HG02623 (cell line): ENCODE measurements at regions not wholly inside any gene's neighbourhood (a gene's known extent, or its start where the extent isn't known, plus 50 kb on each side); places are given as distances from the start of the nearest gene placed in this dataset.

Source experiments
- ATAC-seq: cut with Tn5 transposase; IDR thresholded peaks from one replicate; pipeline ENCODE4 v1.9.1; 2021; ENCODE audit warnings: moderate library complexity; ENCODE audit not compliant: unreplicated experiment

DNA sequence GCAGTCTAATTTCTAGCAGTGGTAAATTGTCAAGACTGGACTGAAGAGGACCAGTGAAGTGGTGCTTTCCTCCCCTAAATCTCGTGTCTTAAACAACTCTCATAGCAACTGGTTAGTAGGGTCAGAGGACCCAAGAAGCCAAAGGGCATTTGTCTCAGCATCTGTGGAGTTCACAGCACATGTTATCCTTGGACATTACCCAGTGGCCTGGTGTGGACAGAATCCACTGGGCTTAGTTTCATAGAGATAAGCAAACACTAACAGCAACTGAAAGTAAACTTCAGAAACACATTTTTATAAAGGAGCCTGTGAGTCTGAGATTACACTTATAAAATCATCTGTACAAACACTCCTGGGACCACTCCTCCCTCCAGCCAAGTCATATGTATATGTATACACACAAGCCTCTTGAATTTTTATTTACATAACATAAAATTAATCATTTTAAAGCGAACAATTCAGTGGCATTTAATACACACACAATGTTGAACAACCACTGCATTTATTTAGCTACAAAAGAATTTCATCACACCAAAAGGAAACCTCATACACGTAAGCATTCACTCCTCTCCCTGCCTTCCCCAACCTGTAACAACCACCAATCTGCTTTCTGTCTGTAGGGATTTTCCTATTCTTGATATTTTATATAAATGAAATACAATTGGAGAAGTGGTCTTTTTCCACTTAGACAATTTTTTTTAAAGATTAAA is 457.8 kb downstream of the RASEF start:
- no peak for ATAC-seq

DNA sequence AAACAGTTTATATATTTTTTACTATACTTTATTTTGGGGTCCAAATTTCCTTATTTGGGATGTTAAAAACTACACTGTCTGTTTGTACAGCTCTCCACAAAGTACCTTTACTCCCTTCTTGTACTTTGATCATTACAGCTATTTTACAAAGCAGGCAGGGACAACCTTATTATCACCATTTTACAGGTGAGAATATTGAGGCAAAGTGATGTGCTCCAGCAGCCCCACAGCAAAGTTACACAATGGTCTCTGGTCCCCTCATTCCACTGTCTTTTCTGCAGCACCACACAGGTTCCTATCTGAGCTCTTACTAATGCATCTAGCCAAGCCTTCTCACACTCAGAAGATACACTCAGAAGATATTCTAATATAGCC is 457.3 kb downstream of the RASEF start:
- no peak for ATAC-seq

DNA sequence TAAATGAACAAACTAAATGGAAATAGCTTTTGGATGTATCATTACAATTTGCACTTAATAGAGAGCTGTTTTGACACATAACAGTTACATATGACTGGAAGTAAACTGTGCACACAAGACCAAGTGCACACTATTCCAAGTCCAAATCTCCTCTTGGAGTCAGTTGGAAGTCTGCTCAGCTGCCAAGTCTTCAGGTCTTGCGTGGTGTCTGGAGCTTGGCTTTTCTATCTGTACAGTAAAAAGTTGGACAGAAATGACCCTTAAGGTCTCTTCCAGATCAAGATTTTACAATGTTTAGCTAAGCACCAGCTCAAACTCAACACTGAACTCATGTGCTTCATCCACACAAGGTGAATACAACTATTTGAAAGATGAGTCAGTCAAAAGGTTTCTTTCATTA is 456.9 kb downstream of the RASEF start:
- no peak for ATAC-seq

DNA sequence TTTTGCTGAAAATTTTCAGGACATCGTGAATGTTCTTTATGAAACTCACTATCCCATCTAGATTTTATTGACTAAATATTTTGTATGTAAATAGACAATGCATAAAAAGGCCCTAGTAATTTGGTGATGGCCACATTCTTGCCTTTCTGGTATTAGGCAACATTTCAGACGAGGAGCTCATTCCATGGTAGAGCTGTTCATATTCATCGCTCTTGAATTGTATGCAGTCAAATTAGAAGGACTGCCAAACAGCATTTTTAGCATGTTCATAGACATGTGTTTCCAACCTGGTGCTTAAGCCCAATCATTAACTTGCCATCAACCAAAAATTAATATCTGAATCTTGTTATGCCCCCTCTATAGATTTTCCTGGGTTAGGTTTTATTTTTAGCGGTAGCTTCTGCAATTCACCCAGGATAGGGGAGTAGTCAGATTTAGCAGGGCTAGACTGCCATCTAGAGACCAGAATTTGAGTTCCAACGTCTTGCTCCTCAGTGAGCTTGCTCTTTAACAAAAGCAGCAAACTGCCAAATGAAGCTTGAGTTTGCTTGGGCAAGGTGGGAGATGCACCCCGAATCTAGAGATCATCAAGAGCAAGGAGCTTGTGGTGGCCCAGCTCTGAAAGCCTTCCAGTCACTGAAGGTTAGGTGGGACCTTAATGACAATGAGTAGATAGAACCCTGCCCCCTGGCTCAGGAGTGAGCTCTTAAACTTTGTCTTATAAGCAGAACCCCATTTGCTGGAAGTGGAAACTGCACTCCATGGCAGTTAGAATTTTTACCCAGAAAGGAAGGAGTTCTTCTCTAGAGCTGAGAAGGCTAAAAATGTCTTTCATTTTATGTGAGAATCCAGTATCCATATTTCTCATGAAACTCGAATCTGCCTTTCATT is 456.2 kb downstream of the RASEF start:
- ATAC-seq = peak; percentile 50

DNA sequence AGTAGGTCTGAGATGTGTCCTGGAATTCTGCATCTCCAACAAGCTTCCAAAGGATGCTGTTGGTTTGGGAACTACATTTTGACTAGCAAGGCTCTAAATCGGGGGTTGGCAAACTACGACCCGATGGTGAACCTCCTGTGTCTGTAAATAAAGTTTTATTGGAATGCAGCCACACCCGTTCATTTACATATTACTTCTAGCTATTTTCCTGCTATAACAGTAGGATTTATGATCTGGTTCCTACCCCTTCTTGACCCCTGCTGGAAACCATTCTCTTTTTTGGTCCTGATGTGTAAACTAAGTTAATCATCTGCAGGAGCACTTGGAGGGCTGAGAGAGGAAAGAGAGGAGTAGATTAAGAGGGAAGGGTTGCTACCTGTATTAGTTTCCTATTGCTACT is 454.5 kb downstream of the RASEF start:
- ATAC-seq = no peak

DNA sequence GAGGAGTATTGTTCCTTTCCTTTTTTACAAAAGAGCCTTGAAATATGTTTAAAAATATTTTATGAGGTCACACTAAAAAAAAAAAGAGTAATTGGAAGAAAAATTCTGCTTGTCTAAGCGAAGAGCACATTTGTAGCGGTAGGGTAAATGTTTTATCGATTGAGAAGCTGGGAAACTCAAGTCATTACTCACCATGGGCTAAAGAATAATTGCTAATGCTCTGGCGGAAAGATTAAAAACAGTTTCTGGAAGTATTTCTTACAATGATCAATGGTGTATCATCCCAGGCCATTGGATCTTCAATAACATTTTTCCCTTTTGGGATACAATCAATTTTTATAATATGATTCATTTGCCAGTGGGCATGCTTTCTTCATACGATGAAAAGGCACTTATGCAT is 450.0 kb downstream of the RASEF start:
- no peak for ATAC-seq

DNA sequence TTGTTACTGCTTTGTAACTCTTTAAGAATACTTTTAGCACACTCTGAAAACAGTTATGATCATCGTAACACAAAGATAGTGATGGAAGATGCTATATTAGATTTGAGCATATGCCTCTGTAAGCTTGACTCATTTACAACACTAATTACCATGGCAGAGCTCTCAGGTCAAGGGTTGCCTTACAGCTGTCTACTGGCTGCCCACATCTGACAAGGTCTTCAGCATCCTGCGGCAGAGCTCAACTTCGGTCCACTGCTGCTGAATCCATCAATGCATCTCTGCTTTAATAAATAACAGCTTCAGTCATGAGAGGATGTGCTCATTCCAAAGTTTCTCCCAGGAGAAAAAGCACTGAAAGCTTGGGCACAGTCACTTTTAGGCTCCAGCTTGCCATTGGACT is 449.4 kb downstream of the RASEF start:
- no peak for ATAC-seq

DNA sequence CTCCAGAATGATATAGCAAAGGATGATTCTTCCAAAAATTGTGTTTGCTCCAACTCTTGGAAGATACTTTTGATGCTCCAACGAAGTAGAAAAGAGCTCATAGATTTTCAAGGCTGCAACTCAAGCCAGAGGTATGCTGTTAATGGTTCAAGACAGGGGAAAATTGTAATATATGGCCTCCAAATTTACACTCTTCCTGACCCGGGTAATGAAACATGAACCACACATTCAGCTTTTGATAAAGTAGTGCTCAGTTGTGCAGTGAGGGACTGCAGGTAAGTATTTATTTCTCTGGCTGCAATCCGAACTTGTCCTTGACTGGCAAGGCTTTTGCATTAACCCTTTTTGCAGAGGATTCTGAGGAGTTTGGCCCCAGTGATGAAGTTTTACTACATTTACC is 446.4 kb downstream of the RASEF start:
- no peak for ATAC-seq

DNA sequence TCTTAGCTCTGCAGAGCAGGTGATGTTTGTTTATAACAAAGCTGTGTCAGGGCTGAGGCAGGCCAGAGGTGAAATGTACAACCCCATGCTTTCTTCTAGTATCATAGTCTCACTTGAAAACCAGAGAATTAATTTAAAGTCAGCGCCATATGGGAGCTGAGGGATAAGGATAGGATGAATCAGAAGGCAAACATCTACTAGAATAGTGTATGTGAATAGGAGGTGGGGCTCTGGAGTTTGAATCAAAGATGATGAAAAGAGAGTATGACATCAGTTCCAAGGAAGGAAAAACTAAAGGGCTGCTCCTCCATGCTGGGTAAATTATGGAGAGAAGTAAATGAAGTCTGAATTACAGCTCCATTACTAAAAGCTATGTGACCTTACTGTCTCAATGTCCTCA is 441.5 kb downstream of the RASEF start:
- ATAC-seq = no peak

DNA sequence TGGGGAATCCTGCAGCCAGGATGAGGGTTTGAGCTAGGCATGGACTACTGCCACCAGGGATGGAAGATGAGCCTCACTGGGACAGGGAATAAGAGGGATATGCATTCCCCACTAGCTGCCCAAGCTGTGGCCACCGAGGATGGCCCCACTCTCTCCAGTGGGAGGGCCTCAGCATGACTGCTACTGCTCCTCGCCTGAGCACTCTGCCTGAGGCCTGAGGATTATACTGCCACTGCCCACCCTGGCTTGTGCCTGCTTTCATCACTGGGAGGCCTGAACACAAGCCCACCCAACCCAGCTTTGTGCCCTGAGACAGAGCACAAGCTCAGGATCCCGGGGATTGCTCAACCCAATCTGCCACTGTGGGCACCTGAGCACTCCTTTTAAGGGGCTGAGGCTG is 425.6 kb downstream of the RASEF start:
- no peak for ATAC-seq

DNA sequence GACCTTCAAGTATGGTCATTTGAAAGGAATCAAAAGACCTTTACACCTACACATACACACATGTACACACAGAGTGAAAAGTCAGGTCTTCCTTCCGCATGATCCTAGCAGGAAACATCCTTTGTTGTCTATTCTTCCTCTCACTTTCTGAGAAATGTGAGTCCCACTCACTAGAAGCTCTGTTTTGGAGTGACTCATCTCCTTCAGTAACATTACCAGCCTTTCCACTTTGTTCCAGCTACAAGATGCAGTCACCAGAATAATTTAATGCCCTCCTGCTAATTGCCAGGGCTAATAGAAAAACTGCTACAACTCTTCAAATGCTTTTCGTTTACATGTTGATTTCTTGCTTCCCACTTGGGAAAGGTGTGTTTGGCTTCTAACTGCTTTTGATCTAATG is 417.3 kb downstream of the RASEF start:
- ATAC-seq = no peak

DNA sequence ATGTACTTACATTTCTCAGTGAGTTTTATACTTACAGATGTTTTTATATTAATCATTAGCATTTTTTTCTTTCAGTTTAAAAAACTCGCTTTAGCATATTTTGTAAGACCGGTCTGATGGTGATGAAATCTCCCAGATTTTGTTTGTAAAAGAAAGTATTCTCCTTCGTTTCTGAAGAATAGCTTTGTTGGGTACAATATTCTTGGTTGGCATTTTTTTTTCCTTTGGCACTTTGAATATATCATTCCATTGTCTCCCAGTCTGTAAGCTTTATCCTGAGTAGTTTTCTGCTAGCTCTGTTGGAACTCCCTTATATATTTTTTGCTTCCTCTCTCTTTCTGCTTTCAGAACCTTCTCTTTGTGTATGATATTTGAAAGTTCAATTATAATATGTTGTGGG is 412.6 kb downstream of the RASEF start:
- no peak for ATAC-seq

DNA sequence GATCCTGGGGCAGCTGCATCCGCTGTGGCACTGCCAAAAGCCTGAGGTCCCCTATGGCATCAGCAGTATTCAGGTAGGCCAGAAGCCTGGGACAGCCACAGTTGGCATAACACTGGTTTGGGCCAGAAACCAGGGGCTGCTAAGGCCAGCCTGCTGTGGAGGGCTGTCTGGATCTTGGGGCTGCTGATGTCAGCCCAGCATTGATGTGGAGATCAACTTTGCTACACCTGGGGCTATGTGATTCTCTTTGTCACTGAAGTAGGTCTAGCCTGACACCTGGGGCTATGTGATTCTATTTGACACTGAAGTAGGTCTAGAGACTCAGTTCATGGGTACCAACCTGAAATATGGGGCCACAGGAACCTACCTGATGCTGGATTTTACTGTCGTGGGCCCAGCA is 411.5 kb downstream of the RASEF start:
- no peak for ATAC-seq

DNA sequence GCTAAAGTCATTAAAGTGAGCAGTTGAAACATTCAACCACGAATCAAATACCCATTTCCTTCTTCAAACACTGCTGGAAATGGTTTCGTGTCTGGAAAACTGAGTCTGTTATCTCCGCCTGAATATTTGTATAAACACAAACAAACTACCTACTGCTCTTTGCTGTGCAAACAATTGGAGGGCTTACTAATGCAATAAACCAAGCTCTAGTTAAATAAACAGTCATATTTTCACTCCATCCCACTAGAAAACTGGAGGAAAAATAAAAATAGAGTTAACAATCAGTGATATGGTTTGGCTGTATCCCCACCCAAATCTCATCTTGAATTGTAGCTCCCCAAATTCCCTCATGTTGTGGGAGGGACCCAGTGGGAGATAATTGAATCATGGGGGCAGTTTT is 397.6 kb downstream of the RASEF start:
- no peak for ATAC-seq

DNA sequence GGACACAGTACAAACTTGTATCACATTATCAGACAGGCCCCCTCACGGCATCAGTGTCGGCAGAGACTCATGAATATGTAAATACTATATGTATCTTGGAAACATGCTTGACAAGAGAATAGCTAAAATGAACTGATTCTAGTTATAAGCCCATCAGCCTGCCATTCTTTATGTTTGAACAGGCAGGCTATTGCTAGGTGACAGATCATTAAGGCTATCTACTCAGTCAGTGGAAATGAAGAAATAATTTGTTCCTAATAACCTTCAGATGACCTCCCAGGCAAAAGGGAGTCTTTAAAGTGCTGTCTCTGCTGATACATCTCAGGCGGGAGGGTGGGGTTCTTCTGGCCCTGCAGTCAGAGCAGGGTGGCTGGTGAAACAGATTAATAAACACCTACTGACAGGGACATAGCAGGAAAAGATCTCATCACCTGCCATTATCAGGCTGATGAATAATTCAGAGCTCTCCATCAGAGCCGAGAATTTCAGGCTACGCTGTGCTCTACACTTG is 394.2 kb downstream of the RASEF start:
- no peak for ATAC-seq

DNA sequence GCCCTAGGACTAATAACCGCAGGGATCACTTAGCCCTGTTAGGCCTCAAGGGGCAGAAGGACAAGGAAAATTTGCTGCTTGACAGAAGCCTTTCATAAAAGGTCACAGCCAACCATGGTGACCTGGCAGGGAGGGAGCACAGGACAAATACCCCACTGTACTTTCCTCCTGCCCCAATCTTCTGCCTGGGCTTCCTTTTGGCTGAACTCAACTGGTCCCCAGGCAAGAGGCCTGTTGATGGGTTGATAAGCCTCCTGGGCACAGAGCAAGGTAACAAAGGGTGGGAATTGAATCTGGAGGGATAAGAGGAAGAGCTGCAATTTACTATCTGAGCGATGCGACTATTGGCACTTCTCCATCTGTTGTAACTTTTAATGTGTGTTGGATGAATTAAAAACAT is 392.9 kb downstream of the RASEF start:
- no peak for ATAC-seq

DNA sequence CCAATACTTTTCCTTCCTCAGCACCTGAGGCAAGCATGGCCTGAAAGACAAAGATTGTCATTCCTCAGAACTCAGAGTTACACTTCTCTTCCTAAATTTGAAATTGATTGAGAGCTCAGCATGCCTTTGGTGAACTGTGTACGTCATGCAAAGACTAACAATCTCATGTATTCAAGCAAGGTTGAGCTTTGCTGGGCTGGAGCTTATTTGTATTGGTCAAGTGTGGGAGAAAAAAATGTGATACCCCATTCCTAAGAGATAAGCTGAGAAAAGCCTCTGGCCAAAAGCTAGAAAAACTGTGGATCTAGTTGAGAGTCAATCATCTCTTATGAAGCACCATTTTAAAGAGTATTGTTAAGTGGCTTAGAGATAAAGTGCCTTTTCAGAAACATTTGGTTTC is 392.2 kb downstream of the RASEF start:
- no peak for ATAC-seq

DNA sequence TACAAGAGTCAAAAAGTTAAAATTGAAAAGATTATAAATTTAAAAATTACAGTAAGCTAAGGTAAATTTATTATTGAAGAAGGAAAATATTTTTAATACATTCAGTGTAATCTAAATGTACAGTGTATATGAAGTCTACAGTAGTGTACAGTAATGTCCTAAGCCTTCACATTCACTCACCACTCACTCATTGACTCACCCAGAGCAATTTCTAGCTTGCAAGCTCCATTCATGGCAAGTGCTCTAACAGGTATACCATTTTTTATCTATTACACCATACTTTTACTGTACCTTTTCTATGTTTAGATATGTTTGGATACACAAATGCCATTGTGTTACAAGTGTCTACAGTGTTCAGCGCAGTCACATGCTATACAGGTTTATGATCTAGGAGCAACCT is 389.7 kb downstream of the RASEF start:
- no peak for ATAC-seq

DNA sequence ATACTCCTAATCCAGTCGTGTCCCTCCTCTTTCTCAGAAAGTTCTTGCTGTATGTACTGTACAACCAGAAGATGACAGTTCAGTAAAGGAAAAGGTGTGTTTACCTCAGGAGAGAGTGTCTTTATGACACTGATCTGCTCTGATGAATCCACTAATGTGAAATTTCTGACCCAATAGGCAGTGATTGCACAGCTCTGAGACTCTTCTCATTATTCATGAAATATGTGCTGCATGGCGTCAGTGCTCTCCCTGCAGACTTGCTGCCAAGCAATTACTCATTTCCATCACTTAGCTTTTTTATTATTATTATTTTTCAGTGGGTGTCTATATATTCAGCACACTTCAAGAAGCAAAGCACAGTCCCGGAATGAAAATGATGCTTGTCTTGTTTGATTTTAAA is 389.0 kb downstream of the RASEF start:
- no peak for ATAC-seq

DNA sequence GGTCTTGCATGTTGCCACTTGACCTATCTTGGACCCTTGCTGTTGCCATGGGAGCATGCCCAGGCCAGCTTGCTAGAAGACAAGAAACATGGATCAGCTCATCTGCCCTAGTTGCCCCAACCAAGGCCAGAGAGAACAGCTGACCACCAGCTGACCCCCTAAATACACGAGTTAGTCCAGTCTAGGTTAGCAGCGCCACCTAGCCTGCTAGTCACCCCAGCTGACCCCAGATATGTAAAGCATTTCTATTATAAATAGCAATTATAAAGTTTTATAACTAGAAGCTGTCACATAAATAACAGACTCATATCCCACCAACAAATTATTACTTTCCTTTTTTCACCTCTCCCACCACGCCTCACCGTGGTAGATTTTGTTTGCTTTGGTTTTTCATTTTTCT is 387.8 kb downstream of the RASEF start:
- no peak for ATAC-seq

DNA sequence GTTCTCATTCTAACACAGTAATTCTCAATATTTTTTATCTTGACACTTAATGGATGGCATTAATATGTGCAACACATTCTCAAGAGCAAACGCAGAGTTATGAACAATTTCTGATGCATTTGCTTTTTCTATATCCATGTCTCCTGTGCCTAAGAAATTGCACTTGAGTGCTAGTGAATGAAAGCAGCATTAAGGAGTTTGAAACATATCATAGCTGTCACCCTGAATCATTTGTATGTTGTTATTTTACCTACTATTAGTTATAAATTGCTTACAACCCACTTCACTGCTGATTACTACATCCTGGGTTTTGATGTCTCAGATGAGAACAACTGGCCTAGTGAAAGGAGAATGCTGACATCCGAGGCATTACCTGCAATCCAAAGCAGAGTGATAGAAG is 387.3 kb downstream of the RASEF start:
- no peak for ATAC-seq

DNA sequence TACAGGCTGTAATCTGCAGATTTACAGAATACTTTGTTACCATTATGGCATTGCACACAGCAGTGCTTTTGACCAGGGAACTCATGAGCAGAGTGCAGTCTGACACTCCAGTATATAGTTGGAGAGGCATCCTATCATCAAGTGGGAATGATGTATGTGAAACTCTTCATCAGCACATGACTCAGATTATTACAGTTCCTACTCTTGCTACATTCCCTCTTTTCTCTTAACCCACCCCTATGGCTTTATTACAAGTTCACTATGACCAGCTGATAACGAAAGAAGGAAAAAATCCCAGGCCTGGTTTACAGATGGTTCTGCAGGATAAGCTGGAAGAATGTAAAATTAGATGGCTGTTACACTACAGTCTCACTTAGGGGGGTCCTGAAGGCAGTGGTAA is 385.9 kb downstream of the RASEF start:
- no peak for ATAC-seq
